ENCODE measurements at regions not wholly inside any gene's neighbourhood (a gene's known extent, or its start where the extent isn't known, plus 50 kb on each side); places are given as distances from the start of the nearest gene placed in this dataset.

- TF ChIP-seq POLR2A (IDR thresholded peaks at IDR 0.05), result no peak
- TF ChIP-seq CTCF (IDR thresholded peaks at IDR 0.05), result no peak
Measured at GRCh38 chr5:99083197-99083596, 154.4 kb upstream of the CHD1 start.
